ENCODE measurements at regions not wholly inside any gene's neighbourhood (a gene's known extent, or its start where the extent isn't known, plus 50 kb on each side); places are given as distances from the start of the nearest gene placed in this dataset.
A peak's percentile ranks its signal among the peaks of the same experiment; 100 is the strongest.

- Mint-ChIP-seq H3K9me3 (peaks cover 18% of the 10 kb centered on the region), H3K36me3 (no peaks in the 10 kb centered on the region), H3K27me3 (ENCODE audit: low read depth) (peaks cover 4% of the 10 kb centered on the region), H3K4me3 (no peak overlapping the region), H3K4me1 (peaks cover 14% of the 10 kb centered on the region), H3K27ac (no peak overlapping the region)
- DNase-seq (ENCODE audit: low spot score in 2 of 2, unreplicated experiment in 2 of 2) = no peak
- no peak for TF ChIP-seq CTCF (IDR thresholded peaks at IDR 0.05; ENCODE audit: unreplicated experiment)
These were observed 113.8 kb upstream of the ADO start for GRCh38 chr10:62690703-62691102.

DNA sequence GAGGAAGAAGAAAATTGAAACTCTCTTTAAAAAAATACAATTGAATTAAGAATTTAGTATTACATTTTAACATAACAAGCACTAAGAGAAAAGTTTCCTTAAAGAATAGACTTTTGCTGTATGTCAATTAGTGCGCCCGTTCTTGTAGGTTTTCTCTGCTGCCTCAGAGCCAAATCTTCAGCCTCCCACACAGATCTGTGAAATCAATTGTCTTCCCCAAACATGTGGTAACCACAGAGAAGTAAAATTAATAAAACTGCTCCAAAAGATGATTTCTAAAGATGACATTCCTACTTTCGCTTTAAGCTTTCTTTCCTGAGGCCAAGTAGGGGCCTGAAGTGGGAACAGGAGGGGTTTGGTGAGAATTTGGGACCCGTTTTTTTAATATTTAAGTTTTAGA is 113.2 kb upstream of the ADO start:
- Mint-ChIP-seq H3K4me1 (peaks cover 14% of the 10 kb centered on the region), H3K27ac (peak overlapping the region; percentile 30), H3K36me3 (no peaks in the 10 kb centered on the region), H3K4me3 (no peak overlapping the region), H3K9me3 (peaks cover 12% of the 10 kb centered on the region), H3K27me3 (ENCODE audit: low read depth) (peaks cover 4% of the 10 kb centered on the region)
- no peak for TF ChIP-seq CTCF (IDR thresholded peaks at IDR 0.05; ENCODE audit: unreplicated experiment)
- no peak for DNase-seq (ENCODE audit: low spot score in 2 of 2, unreplicated experiment in 2 of 2)

DNA sequence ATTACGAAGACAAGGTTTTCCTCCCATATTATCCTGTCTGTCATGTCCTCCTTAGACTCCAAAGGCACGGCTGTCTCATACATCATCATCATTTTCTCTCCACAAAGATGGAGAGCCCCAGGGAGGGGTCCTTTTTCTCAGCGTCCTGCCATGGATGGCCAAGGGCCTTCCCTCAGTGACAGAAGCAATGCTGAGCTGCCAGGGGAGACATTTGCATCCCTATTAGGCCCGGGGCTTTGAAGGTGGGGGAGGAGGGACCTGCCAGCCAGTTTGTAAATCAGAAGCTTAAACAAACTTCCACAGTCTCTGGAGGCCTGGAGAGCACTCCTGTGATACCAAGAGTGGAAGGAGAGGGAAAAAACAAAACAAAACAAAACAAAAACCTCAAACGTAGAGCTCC is 112.4 kb upstream of the ADO start:
- Mint-ChIP-seq H3K4me1 (peaks cover 14% of the 10 kb centered on the region), H3K4me3 (no peak overlapping the region), H3K36me3 (no peaks in the 10 kb centered on the region), H3K27me3 (ENCODE audit: low read depth) (peaks cover 4% of the 10 kb centered on the region), H3K9me3 (peaks cover 11% of the 10 kb centered on the region), H3K27ac (no peak overlapping the region)
- DNase-seq (ENCODE audit: low spot score in 2 of 2, unreplicated experiment in 2 of 2) = no peak
- no peak for TF ChIP-seq CTCF (IDR thresholded peaks at IDR 0.05; ENCODE audit: unreplicated experiment)

- Mint-ChIP-seq H3K9me3 (peaks cover 6% of the 10 kb centered on the region), H3K27me3 (ENCODE audit: low read depth) (peaks cover 4% of the 10 kb centered on the region), H3K36me3 (no peaks in the 10 kb centered on the region), H3K27ac (no peak overlapping the region), H3K4me1 (peaks cover 14% of the 10 kb centered on the region), H3K4me3 (no peak overlapping the region)
- no peak for TF ChIP-seq CTCF (IDR thresholded peaks at IDR 0.05; ENCODE audit: unreplicated experiment)
- no peak for DNase-seq (ENCODE audit: low spot score in 2 of 2, unreplicated experiment in 2 of 2)
These were observed 111.2 kb upstream of the ADO start for GRCh38 chr10:62693306-62693705.

- Mint-ChIP-seq H3K9me3 (peaks cover 18% of the 10 kb centered on the region), H3K4me1 (peaks cover 13% of the 10 kb centered on the region), H3K27me3 (ENCODE audit: low read depth) (peaks cover 2% of the 10 kb centered on the region), H3K4me3 (no peak overlapping the region), H3K27ac (no peak overlapping the region), H3K36me3 (no peaks in the 10 kb centered on the region)
- TF ChIP-seq CTCF (IDR thresholded peaks at IDR 0.05; ENCODE audit: unreplicated experiment) = no peak
- no peak for DNase-seq (ENCODE audit: low spot score in 2 of 2, unreplicated experiment in 2 of 2)
These were observed 109.9 kb upstream of the ADO start for GRCh38 chr10:62694537-62695126.

GRCh38 chr10:62696798-62697197 is 107.7 kb upstream of the ADO start:
- Mint-ChIP-seq H3K9me3 (peaks cover 35% of the 10 kb centered on the region), H3K4me1 (peaks cover 8% of the 10 kb centered on the region), H3K27ac (no peak overlapping the region), H3K27me3 (ENCODE audit: low read depth) (no peaks in the 10 kb centered on the region), H3K4me3 (no peak overlapping the region), H3K36me3 (no peaks in the 10 kb centered on the region)
- no peak for DNase-seq (ENCODE audit: low spot score in 2 of 2, unreplicated experiment in 2 of 2)
- TF ChIP-seq CTCF (IDR thresholded peaks at IDR 0.05; ENCODE audit: unreplicated experiment) = no peak

Data from mesothelial cell of epicardium (in vitro differentiated cells).